ENCODE measurements at regions not wholly inside any gene's neighbourhood (a gene's known extent, or its start where the extent isn't known, plus 50 kb on each side); places are given as distances from the start of the nearest gene placed in this dataset.

DNA sequence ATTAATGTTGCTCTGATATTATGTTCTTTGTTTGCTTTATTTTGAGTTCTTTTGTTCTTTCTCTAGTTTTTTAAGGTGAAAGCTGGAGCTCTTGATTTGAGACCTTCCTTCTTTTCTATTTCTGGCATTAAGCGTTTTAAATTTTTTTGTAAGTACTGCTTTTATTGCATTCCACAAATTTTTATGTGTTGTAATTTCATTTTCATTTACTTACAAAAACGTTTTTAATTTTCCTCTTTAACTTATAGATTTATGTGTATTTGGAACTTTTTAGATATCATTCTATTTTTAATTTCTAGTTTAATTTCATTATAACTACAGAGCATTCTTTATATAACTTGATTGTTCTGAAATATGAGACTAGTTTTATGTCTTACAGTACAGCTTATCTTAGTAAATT, 395.6 kb downstream of the ETV1 start:
- TF ChIP-seq, protein P1, sequence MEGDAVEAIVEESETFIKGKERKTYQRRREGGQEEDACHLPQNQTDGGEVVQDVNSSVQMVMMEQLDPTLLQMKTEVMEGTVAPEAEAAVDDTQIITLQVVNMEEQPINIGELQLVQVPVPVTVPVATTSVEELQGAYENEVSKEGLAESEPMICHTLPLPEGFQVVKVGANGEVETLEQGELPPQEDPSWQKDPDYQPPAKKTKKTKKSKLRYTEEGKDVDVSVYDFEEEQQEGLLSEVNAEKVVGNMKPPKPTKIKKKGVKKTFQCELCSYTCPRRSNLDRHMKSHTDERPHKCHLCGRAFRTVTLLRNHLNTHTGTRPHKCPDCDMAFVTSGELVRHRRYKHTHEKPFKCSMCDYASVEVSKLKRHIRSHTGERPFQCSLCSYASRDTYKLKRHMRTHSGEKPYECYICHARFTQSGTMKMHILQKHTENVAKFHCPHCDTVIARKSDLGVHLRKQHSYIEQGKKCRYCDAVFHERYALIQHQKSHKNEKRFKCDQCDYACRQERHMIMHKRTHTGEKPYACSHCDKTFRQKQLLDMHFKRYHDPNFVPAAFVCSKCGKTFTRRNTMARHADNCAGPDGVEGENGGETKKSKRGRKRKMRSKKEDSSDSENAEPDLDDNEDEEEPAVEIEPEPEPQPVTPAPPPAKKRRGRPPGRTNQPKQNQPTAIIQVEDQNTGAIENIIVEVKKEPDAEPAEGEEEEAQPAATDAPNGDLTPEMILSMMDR (IDR thresholded peaks at IDR 0.05; ENCODE audit: low read depth, low read length), result no peak
- no peak for TF ChIP-seq EZH2phosphoT487 (IDR thresholded peaks at IDR 0.05; ENCODE audit: low read depth)

All from OCI-LY3 (cell line).